HCT116 (cell line): ENCODE measurements at regions not wholly inside any gene's neighbourhood (a gene's known extent, or its start where the extent isn't known, plus 50 kb on each side); places are given as distances from the start of the nearest gene placed in this dataset.

Experiments
- CEBPB ChIP-seq: IDR thresholded peaks from 2 replicates; pipeline ENCODE4 v1.6.1; 2012; ENCODE audit warnings: low read depth
- TF ChIP-seq, protein P1 (sequence below), 3 experiments: fragments of 200-600 bp in 1 of 3; sonication (generic) in 1 of 3; IDR thresholded peaks in 2 of 3; conservative IDR thresholded peaks in 1 of 3; 2 replicates each; pipeline ENCODE4 v1.5.1; 2012 to 2017; ENCODE audit warnings: low read depth in 2 of 3, low read length in 2 of 3, antibody characterized with exemption in 1 of 3, borderline replicate concordance in 1 of 3, control low read depth in 1 of 3, mild to moderate bottlenecking in 1 of 3, mixed read lengths in 1 of 3, mixed run types in 1 of 3, moderate library complexity in 1 of 3; ENCODE audit not compliant: insufficient read depth in 1 of 3
- TF ChIP-seq, protein P2 (sequence below): IDR thresholded peaks from 2 replicates; pipeline ENCODE4 v1.6.1; 2012; ENCODE audit warnings: low read depth

GRCh38 chr4:125505621-125506020 is 190.9 kb downstream of the FAT4 start:
- no peak for TF ChIP-seq CEBPB
- TF ChIP-seq, protein P1, sequence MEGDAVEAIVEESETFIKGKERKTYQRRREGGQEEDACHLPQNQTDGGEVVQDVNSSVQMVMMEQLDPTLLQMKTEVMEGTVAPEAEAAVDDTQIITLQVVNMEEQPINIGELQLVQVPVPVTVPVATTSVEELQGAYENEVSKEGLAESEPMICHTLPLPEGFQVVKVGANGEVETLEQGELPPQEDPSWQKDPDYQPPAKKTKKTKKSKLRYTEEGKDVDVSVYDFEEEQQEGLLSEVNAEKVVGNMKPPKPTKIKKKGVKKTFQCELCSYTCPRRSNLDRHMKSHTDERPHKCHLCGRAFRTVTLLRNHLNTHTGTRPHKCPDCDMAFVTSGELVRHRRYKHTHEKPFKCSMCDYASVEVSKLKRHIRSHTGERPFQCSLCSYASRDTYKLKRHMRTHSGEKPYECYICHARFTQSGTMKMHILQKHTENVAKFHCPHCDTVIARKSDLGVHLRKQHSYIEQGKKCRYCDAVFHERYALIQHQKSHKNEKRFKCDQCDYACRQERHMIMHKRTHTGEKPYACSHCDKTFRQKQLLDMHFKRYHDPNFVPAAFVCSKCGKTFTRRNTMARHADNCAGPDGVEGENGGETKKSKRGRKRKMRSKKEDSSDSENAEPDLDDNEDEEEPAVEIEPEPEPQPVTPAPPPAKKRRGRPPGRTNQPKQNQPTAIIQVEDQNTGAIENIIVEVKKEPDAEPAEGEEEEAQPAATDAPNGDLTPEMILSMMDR (IDR thresholded peaks at IDR 0.05 in 2 of 3, conservative IDR thresholded peaks at IDR 0.05 in 1 of 3; ENCODE audit: borderline replicate concordance in 1 of 3, insufficient read depth in 1 of 3, low read depth in 2 of 3, low read length in 2 of 3), result no peak
- TF ChIP-seq, protein P2, sequence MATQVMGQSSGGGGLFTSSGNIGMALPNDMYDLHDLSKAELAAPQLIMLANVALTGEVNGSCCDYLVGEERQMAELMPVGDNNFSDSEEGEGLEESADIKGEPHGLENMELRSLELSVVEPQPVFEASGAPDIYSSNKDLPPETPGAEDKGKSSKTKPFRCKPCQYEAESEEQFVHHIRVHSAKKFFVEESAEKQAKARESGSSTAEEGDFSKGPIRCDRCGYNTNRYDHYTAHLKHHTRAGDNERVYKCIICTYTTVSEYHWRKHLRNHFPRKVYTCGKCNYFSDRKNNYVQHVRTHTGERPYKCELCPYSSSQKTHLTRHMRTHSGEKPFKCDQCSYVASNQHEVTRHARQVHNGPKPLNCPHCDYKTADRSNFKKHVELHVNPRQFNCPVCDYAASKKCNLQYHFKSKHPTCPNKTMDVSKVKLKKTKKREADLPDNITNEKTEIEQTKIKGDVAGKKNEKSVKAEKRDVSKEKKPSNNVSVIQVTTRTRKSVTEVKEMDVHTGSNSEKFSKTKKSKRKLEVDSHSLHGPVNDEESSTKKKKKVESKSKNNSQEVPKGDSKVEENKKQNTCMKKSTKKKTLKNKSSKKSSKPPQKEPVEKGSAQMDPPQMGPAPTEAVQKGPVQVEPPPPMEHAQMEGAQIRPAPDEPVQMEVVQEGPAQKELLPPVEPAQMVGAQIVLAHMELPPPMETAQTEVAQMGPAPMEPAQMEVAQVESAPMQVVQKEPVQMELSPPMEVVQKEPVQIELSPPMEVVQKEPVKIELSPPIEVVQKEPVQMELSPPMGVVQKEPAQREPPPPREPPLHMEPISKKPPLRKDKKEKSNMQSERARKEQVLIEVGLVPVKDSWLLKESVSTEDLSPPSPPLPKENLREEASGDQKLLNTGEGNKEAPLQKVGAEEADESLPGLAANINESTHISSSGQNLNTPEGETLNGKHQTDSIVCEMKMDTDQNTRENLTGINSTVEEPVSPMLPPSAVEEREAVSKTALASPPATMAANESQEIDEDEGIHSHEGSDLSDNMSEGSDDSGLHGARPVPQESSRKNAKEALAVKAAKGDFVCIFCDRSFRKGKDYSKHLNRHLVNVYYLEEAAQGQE, result no peak
